Caco-2 (cell line): ENCODE measurements at regions not wholly inside any gene's neighbourhood (a gene's known extent, or its start where the extent isn't known, plus 50 kb on each side); places are given as distances from the start of the nearest gene placed in this dataset.

Experiments used
- BruUV-seq: library from RNA; stranded (reverse); fragments of 400-500 nt; replicated peaks from 2 replicates; lab custom pipeline; 2021; lab: Mats Ljungman, UMichigan
- CTCF ChIA-PET: fragments of 300-600 bp; sonication (Branson Sonifier 250); formaldehyde crosslinking; loops from one replicate; lab custom pipeline; 2022; ENCODE audit warnings: antibody characterized with exemption; lab: Charles Lee
- POLR2A ChIA-PET: fragments of 300-600 bp; sonication (Branson Sonifier 250); formaldehyde crosslinking; loops from one replicate; lab custom pipeline; 2022; ENCODE audit warnings: antibody characterized with exemption; lab: Charles Lee
- DNase-seq, 2 experiments: peaks; one replicate each; pipeline versions ENCODE4 v3.0.0 to v3.0.0-alpha.2; 2020 to 2022
- H3K27me3 ChIP-seq: replicated peaks from 2 replicates; pipeline ENCODE4 v1.6.0; 2011; ENCODE audit warnings: low read length; ENCODE audit not compliant: control insufficient read depth, insufficient read depth
- H3K36me3 ChIP-seq: 2 replicates; pipeline ENCODE4 v1.5.1; 2011; ENCODE audit warnings: low read length; ENCODE audit not compliant: control insufficient read depth, insufficient read depth
- H3K4me1 ChIP-seq: fragments of 250-450 bp; sonication (Bioruptor Pico); 2 replicates; pipeline ENCODE4 v1.5.1; 2020; ENCODE audit warnings: mild to moderate bottlenecking
- H3K4me3 ChIP-seq: 2 replicates; pipeline ENCODE4 v1.5.1; 2011; ENCODE audit warnings: low read depth, mild to moderate bottlenecking, control low read depth, low read length
- H3K9me3 ChIP-seq: fragments of 250-450 bp; sonication (Bioruptor Pico); 2 replicates; pipeline ENCODE4 v1.5.1; 2020; ENCODE audit warnings: mild to moderate bottlenecking, moderate library complexity
- H3K27ac Mint-ChIP-seq: one replicate; pipeline ENCODE4 v1.8.0; 2022; ENCODE audit warnings: mixed read lengths; ENCODE audit not compliant: unreplicated experiment
- H3K27me3 Mint-ChIP-seq: one replicate; pipeline ENCODE4 v1.8.0; 2022; ENCODE audit warnings: mixed read lengths; ENCODE audit not compliant: insufficient read depth, unreplicated experiment
- H3K36me3 Mint-ChIP-seq: one replicate; pipeline ENCODE4 v1.8.0; 2022; ENCODE audit warnings: mild to moderate bottlenecking, mixed read lengths; ENCODE audit not compliant: insufficient read depth, unreplicated experiment
- H3K4me1 Mint-ChIP-seq: one replicate; pipeline ENCODE4 v1.8.0; 2022; ENCODE audit warnings: low read depth, mixed read lengths; ENCODE audit not compliant: unreplicated experiment
- H3K4me3 Mint-ChIP-seq: one replicate; pipeline ENCODE4 v1.8.0; 2022; ENCODE audit warnings: mild to moderate bottlenecking, moderate library complexity, mixed read lengths; ENCODE audit not compliant: unreplicated experiment
- H3K9me3 Mint-ChIP-seq: one replicate; pipeline ENCODE4 v1.8.0; 2022; ENCODE audit warnings: mixed read lengths; ENCODE audit not compliant: unreplicated experiment
- intact Hi-C: fragments of 100-400 bp; cut with micrococcal nuclease; formaldehyde crosslinking; loops from one replicate; pipeline ENCODE4 v1.10.0; 2022; ENCODE audit not compliant: unreplicated experiment
- TF ChIP-seq, protein P1 (sequence below), 2 experiments: fragments of 200-600 bp in 1 of 2; IDR thresholded peaks; 1 replicate in 1 of 2; 2 replicates in 1 of 2; pipeline versions ENCODE4 v1.5.1 to v1.8.0; 2011 to 2022; ENCODE audit warnings: antibody characterized with exemption in 1 of 2, control low read depth in 1 of 2, inconsistent platforms in 1 of 2, low read depth in 1 of 2, low read length in 1 of 2, mild to moderate bottlenecking in 1 of 2, moderate library complexity in 1 of 2; ENCODE audit not compliant: insufficient read depth in 1 of 2, severe bottlenecking in 1 of 2, unreplicated experiment in 1 of 2

DNA sequence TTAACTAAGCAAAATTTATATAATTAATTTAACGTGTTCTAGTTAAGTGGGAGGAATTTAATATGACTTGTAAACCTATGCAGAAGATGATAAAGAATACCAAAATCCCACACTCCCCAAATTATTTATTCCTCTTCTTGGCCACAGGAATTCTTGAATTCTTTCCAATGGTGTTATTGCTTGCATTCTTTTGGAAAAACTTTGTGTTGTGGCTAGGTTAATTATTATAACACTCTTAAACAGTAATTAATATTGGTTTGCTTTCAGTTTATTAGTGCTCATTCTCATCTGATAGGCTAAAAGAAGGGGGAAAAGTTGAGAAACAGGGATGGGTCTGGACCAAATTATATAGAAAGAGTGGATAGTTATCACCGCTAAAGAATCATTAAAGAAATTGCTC, 141.5 kb upstream of the PABPC4L start:
- Mint-ChIP-seq H3K4me1 (no peaks in the 10 kb centered on the region), H3K4me3 (no peak overlapping the region), H3K36me3 (no peaks in the 10 kb centered on the region), H3K9me3 (no peaks in the 10 kb centered on the region), H3K27ac (no peak overlapping the region), H3K27me3 (no peaks in the 10 kb centered on the region)
- TF ChIP-seq, protein P1, sequence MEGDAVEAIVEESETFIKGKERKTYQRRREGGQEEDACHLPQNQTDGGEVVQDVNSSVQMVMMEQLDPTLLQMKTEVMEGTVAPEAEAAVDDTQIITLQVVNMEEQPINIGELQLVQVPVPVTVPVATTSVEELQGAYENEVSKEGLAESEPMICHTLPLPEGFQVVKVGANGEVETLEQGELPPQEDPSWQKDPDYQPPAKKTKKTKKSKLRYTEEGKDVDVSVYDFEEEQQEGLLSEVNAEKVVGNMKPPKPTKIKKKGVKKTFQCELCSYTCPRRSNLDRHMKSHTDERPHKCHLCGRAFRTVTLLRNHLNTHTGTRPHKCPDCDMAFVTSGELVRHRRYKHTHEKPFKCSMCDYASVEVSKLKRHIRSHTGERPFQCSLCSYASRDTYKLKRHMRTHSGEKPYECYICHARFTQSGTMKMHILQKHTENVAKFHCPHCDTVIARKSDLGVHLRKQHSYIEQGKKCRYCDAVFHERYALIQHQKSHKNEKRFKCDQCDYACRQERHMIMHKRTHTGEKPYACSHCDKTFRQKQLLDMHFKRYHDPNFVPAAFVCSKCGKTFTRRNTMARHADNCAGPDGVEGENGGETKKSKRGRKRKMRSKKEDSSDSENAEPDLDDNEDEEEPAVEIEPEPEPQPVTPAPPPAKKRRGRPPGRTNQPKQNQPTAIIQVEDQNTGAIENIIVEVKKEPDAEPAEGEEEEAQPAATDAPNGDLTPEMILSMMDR (IDR thresholded peaks at IDR 0.05; ENCODE audit: insufficient read depth in 1 of 2, low read depth in 1 of 2, low read length in 1 of 2, severe bottlenecking in 1 of 2, unreplicated experiment in 1 of 2), result no peak
- no peak for DNase-seq
- Histone ChIP-seq H3K27me3 (no peaks in the 10 kb centered on the region), H3K4me1 (no peaks in the 10 kb centered on the region), H3K9me3 (no peaks in the 10 kb centered on the region), H3K36me3 (no peaks in the 10 kb centered on the region), H3K4me3 (no peak overlapping the region)
- ChIA-PET POLR2A (no interaction called here), CTCF (no interaction called here)
- no TSS peak for BruUV-seq
- intact Hi-C loops, result no loop called here

DNA sequence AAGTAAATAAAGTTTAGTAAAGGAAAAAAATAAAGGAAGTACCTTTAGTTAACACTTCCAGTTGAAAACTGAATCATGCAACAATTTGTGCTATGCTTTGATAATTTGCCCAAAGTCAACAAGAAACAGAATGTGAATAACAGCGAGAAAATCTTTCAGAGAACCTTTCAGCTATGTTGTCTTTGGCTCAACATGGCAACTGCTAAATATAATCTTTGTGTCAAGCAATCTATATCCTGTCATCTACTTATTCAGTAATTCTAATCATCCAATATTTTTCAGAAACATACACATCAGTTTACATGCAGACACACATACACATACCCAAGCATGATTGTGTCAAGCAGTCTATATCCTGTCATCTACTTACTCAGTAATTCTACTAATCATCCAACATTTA, 136.0 kb upstream of the PABPC4L start:
- Histone ChIP-seq H3K36me3 (no peaks in the 10 kb centered on the region), H3K27me3 (no peaks in the 10 kb centered on the region), H3K9me3 (no peaks in the 10 kb centered on the region), H3K4me3 (no peak overlapping the region), H3K4me1 (no peaks in the 10 kb centered on the region)
- H3K9me3 Mint-ChIP-seq, result no peaks in the 10 kb centered on the region
- ChIA-PET CTCF (no interaction called here), POLR2A (no interaction called here)
- intact Hi-C loops, result no loop called here
- DNase-seq, result no peak
- no peaks in the 10 kb centered on the region for H3K36me3 Mint-ChIP-seq
- no peak overlapping the region for H3K27ac Mint-ChIP-seq
- TF ChIP-seq, protein P1 (IDR thresholded peaks at IDR 0.05; ENCODE audit: insufficient read depth in 1 of 2, low read depth in 1 of 2, low read length in 1 of 2, severe bottlenecking in 1 of 2, unreplicated experiment in 1 of 2), result no peak
- no peaks in the 10 kb centered on the region for H3K27me3 Mint-ChIP-seq
- no peak overlapping the region for H3K4me3 Mint-ChIP-seq
- no peaks in the 10 kb centered on the region for H3K4me1 Mint-ChIP-seq
- no TSS peak for BruUV-seq

DNA sequence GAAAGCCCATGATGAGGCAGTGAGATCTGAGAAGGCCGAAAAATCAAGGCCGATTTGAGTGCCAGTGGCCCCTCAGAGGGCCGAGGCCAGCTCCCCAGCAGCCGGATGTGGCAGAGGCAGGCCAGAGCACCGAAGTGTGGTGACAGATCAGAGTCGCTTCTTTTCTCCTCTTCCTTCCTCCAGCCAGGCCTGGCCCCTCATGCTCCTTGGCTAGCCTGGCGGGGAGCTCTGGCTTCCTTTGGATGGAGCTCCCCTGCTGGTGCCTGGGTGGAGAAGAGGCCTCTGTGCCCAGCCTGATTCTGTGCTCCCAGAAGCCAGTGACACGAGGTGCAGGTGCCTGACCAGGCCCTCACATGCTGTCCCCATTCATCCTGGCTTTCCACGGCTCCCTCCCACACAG, 127.2 kb upstream of the PABPC4L start:
- DNase-seq, result no peak
- ChIA-PET CTCF (no interaction called here), POLR2A (no interaction called here)
- Mint-ChIP-seq H3K27me3 (no peaks in the 10 kb centered on the region), H3K9me3 (no peaks in the 10 kb centered on the region), H3K4me3 (no peak overlapping the region), H3K4me1 (no peaks in the 10 kb centered on the region), H3K36me3 (no peaks in the 10 kb centered on the region), H3K27ac (no peak overlapping the region)
- no peak overlapping the region for H3K4me3 ChIP-seq
- no peaks in the 10 kb centered on the region for H3K4me1 ChIP-seq
- no peaks in the 10 kb centered on the region for H3K27me3 ChIP-seq
- H3K9me3 ChIP-seq, result no peaks in the 10 kb centered on the region
- TF ChIP-seq, protein P1 (IDR thresholded peaks at IDR 0.05; ENCODE audit: insufficient read depth in 1 of 2, low read depth in 1 of 2, low read length in 1 of 2, severe bottlenecking in 1 of 2, unreplicated experiment in 1 of 2), result no peak
- no TSS peak for BruUV-seq
- intact Hi-C loops, result no loop called here
- no peaks in the 10 kb centered on the region for H3K36me3 ChIP-seq
